Activated CD4-positive, alpha-beta T cell treated with anti-CD3 and anti-CD28 coated beads for 24 hours (primary cell): ENCODE measurements at regions not wholly inside any gene's neighbourhood (a gene's known extent, or its start where the extent isn't known, plus 50 kb on each side); places are given as distances from the start of the nearest gene placed in this dataset.

Source experiments
- DNase-seq, 2 donors: peaks; one replicate each; pipeline ENCODE4 v3.0.0-alpha.2; 2020; ENCODE audit warnings: low read depth in 2 of 2

GRCh38 chr3:150216866-150217600, 191.1 kb upstream of the TSC22D2 start:
- no peak for DNase-seq

GRCh38 chr3:150216041-150216811, 191.9 kb upstream of the TSC22D2 start:
- DNase-seq = no peak

- no peak for DNase-seq
These were observed 192.5 kb upstream of the TSC22D2 start for GRCh38 chr3:150215616-150216015.

GRCh38 chr3:150213577-150213976, 194.5 kb upstream of the TSC22D2 start:
- no peak for DNase-seq

GRCh38 chr3:150210461-150211110, 197.5 kb upstream of the TSC22D2 start:
- DNase-seq = no peak

GRCh38 chr3:150203273-150203672, 204.8 kb upstream of the TSC22D2 start:
- DNase-seq = no peak

GRCh38 chr3:150202711-150203110, 205.4 kb upstream of the TSC22D2 start:
- no peak for DNase-seq

GRCh38 chr3:150194957-150195356, 213.1 kb upstream of the TSC22D2 start:
- no peak for DNase-seq

- DNase-seq = no peak
These were observed 213.6 kb upstream of the TSC22D2 start for GRCh38 chr3:150194513-150194912.

GRCh38 chr3:150184426-150185071, 213.9 kb upstream of the PFN2 start:
- no peak for DNase-seq

GRCh38 chr3:150183678-150184425, 213.2 kb upstream of the PFN2 start:
- peak; percentile 10 to 15 for DNase-seq

- no peak for DNase-seq
These were observed 209.6 kb upstream of the PFN2 start for GRCh38 chr3:150180334-150180733.

GRCh38 chr3:150179330-150179729, 208.6 kb upstream of the PFN2 start:
- DNase-seq = no peak

GRCh38 chr3:150177673-150178381, 207.1 kb upstream of the PFN2 start:
- DNase-seq = no peak

- DNase-seq = no peak
These were observed 203.5 kb upstream of the PFN2 start for GRCh38 chr3:150174179-150174578.

GRCh38 chr3:150172356-150172755, 201.7 kb upstream of the PFN2 start:
- no peak for DNase-seq

- DNase-seq = no peak
These were observed 200.3 kb upstream of the PFN2 start for GRCh38 chr3:150170852-150171520.

GRCh38 chr3:150169330-150169940, 198.7 kb upstream of the PFN2 start:
- no peak for DNase-seq

- no peak for DNase-seq
These were observed 198.0 kb upstream of the PFN2 start for GRCh38 chr3:150168698-150169097.
